ENCODE measurements at regions not wholly inside any gene's neighbourhood (a gene's known extent, or its start where the extent isn't known, plus 50 kb on each side); places are given as distances from the start of the nearest gene placed in this dataset.
"Not testable (repeated sequence)": the region's sequence is repeated elsewhere in the genome, so short reads cannot be mapped to it uniquely, and the experiment has no call there.

DNA sequence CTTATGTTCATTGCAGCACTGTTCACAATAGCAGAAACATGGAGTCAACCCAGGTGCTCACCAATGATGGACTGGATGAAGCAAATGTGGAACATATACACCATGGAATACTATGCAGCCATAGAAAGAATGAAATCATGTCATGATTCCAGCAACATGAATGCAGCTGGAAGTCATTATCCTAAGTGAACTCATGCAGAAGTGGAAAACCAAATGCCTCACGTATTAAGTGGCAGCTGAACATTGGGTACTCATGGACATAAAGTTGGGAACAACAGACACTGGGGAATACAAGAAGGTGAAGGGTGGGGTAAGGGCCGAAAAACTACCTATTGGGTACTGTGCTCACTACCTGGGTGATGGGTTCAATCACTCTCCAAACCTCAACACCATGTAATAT is 915.9 kb downstream of the UQCRFS1 start:
- no peak for TF ChIP-seq POLR2A (IDR thresholded peaks at IDR 0.05)
- TF ChIP-seq, protein P1, sequence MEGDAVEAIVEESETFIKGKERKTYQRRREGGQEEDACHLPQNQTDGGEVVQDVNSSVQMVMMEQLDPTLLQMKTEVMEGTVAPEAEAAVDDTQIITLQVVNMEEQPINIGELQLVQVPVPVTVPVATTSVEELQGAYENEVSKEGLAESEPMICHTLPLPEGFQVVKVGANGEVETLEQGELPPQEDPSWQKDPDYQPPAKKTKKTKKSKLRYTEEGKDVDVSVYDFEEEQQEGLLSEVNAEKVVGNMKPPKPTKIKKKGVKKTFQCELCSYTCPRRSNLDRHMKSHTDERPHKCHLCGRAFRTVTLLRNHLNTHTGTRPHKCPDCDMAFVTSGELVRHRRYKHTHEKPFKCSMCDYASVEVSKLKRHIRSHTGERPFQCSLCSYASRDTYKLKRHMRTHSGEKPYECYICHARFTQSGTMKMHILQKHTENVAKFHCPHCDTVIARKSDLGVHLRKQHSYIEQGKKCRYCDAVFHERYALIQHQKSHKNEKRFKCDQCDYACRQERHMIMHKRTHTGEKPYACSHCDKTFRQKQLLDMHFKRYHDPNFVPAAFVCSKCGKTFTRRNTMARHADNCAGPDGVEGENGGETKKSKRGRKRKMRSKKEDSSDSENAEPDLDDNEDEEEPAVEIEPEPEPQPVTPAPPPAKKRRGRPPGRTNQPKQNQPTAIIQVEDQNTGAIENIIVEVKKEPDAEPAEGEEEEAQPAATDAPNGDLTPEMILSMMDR (IDR thresholded peaks at IDR 0.05), result no peak
- Histone ChIP-seq H3K9me3 (replicated peaks in 1 of 3) (no peaks in the 10 kb centered on the region), H3K27me3 (no peaks in the 10 kb centered on the region), H3K36me3 (replicated peaks in 1 of 2) (no peaks in the 10 kb centered on the region), H3K27ac (no peak overlapping the region), H3K4me1 (replicated peaks in 1 of 2) (no peaks in the 10 kb centered on the region), H3K4me3 (no peak overlapping the region)
- 66 to 78% (median 69%) methylated on average over 2 of the region's 2 CpGs for WGBS, 4 donors
- intact Hi-C loops (cut with DNase I), result no loop called here
- no peak for DNase-seq

DNA sequence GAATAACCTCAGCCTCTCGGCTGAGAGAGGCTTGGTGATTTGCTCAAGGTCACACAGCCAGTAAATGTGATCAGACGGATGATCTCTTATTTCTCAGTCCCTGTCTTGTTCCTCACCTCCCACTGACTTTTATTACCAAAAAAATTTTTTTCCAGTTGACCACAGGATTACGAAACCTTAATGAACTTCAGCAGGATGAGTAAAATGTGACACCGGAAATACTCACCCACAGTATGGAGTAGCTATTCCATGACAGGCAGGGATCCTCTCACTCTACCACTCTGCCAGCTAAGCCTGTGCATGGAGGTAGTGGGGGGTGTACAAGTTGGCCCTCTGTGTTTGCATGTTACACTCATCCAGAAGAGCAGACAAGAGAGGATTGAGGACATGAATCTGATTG is 916.4 kb downstream of the UQCRFS1 start:
- H3K27me3 ChIP-seq, result no peaks in the 10 kb centered on the region
- DNase-seq, result no peak
- no peaks in the 10 kb centered on the region for H3K9me3 ChIP-seq (replicated peaks in 1 of 3)
- no peaks in the 10 kb centered on the region for H3K4me1 ChIP-seq (replicated peaks in 1 of 2)
- H3K36me3 ChIP-seq (replicated peaks in 1 of 2), result no peaks in the 10 kb centered on the region
- TF ChIP-seq, protein P1 (IDR thresholded peaks at IDR 0.05), result no peak
- TF ChIP-seq POLR2A (IDR thresholded peaks at IDR 0.05), result no peak
- intact Hi-C loops (cut with DNase I), result no loop called here
- WGBS, 4 donors, result 58 to 72% (median 66%) methylated on average over 4 of the region's 4 CpGs
- H3K4me3 ChIP-seq, result no peak overlapping the region
- H3K27ac ChIP-seq, result no peak overlapping the region

DNA sequence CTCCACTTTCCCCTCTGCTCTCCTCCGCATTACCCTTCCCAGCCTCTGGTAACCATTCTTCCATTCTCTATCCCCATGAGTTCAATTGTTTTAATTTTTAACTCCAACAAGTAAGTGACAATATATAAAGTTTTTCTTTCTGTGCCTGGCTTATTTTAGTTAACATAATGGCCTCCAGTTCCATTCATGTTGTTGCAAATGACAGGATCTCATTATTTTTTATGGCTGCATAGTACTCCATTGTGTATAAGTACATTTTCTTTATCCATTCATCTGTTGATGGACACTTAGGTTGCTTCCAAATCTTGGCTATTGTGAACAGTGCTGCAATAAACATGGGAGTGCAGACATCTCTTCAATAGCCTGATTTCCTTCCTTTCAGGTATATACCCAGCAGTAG is 918.0 kb downstream of the UQCRFS1 start:
- DNase-seq; H3K27me3 ChIP-seq; intact Hi-C loops (cut with DNase I); H3K27ac ChIP-seq; H3K4me3 ChIP-seq; H3K36me3 ChIP-seq (replicated peaks in 1 of 2); H3K4me1 ChIP-seq (replicated peaks in 1 of 2); H3K9me3 ChIP-seq (replicated peaks in 1 of 3): not testable (repeated sequence)
- 94 to 100% (median 96%) methylated on average over 1 of the region's 1 CpG for WGBS, 4 donors

DNA sequence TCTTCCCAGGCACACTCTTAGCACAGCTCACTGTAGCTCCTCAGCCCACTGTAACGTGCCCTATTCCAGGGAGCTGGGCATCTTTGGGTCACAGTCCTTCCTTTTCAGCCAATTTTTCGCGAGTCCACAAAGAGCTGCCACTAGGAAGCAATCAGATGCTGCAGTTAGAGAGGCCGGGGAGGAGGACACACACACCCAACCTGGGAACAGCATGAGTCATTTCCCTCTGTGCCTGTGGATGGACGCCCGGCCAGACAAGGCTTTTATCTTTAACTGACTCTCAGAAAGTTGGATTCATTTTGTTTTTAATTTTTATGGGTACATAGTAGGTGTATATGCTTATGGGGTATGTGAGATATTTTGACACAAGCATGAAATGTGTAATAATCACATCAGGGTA is 918.6 kb downstream of the UQCRFS1 start:
- TF ChIP-seq POLR2A (IDR thresholded peaks at IDR 0.05), result no peak
- TF ChIP-seq, protein P1 (IDR thresholded peaks at IDR 0.05), result no peak
- WGBS, 4 donors, result 30 to 65% (median 51%) methylated on average over 6 of the region's 6 CpGs
- no peak for DNase-seq

DNA sequence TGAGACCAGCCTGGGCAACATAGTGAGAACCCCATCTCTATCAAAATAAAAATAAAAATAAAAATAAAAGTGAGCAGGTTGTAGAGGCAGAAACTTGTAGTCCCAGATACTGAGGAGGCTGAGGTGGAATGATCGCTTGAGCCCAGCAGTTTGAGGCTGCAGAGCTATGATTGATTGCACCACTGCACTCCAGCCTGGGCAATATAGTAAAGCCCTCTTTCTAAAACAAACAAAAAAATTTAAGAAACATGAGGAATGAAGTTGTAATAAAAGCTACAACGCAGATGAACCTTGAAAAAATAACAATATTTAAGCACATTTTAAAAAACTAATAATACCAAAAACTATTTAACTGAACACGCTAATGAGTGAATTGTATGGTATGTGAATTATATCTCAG is 919.3 kb downstream of the UQCRFS1 start:
- TF ChIP-seq POLR2A (IDR thresholded peaks at IDR 0.05), result no peak
- TF ChIP-seq, protein P1 (IDR thresholded peaks at IDR 0.05), result no peak
- H3K36me3 ChIP-seq (replicated peaks in 1 of 2), result no peaks in the 10 kb centered on the region
- no peak for DNase-seq
- no peaks in the 10 kb centered on the region for H3K9me3 ChIP-seq (replicated peaks in 1 of 3)
- no peak overlapping the region for H3K27ac ChIP-seq
- intact Hi-C loops (cut with DNase I), result no loop called here
- H3K27me3 ChIP-seq, result no peaks in the 10 kb centered on the region
- WGBS, 4 donors, result 81 to 93% (median 90%) methylated on average over 3 of the region's 3 CpGs
- no peaks in the 10 kb centered on the region for H3K4me1 ChIP-seq (replicated peaks in 1 of 2)
- no peak overlapping the region for H3K4me3 ChIP-seq

More for the DNA sequence above, 918.6 kb downstream of the UQCRFS1 start:
- Histone ChIP-seq H3K36me3 (replicated peaks in 1 of 2) (no peaks in the 10 kb centered on the region), H3K27me3 (no peaks in the 10 kb centered on the region), H3K4me3 (no peak overlapping the region), H3K4me1 (replicated peaks in 1 of 2) (no peaks in the 10 kb centered on the region), H3K27ac (no peak overlapping the region), H3K9me3 (replicated peaks in 1 of 3) (no peaks in the 10 kb centered on the region)
- intact Hi-C loops (cut with DNase I), result no loop called here
